Right ventricle myocardium superior (tissue), 1 donor: ENCODE measurements at regions not wholly inside any gene's neighbourhood (a gene's known extent, or its start where the extent isn't known, plus 50 kb on each side); places are given as distances from the start of the nearest gene placed in this dataset. TPM values are rescaled to one million over a fixed set of nuclear protein-coding genes. Genes with fewer than 3 reads are reported as not detected.
"Not testable (repeated sequence)": the region's sequence is repeated elsewhere in the genome, so short reads cannot be mapped to it uniquely, and the experiment has no call there.

Experiments used
- ATAC-seq: fragments of 200-7000 bp; cut with Tn5 transposase; one replicate; pipeline ENCODE4 v1.9.1; 2020; ENCODE audit warnings: mild to moderate bottlenecking; ENCODE audit not compliant: poor library complexity
- DNase-seq: peaks from one replicate; pipeline ENCODE4 v3.0.0-alpha.2; 2020
- intact Hi-C: fragments of 100-400 bp; cut with DNase I; formaldehyde crosslinking; loops from one replicate; pipeline ENCODE4 v1.11.2; 2022
- microRNA-seq: library from miRNA; unstranded; fragments of <30 nt; microRNA quantifications from one replicate; pipeline ENCODE4 v1.2.0, GENCODE V29; 2020
- donor health status: DM: no; HTN: yes; CAD: no; lungs with severe emphysema.

- DNase-seq, ATAC-seq, intact Hi-C loops: not testable (repeated sequence)
Observed at GRCh38 chr2:132363352-132363751, 53.3 kb upstream of the GPR39 start.

- DNase-seq, ATAC-seq, intact Hi-C loops: not testable (repeated sequence)
Observed at GRCh38 chr2:132365963-132366362, 50.6 kb upstream of the GPR39 start.

GRCh38 chr2:132366421-132367180 lies 50.0 kb upstream of the GPR39 start:
- ATAC-seq: no peak
- no peak for DNase-seq
- intact Hi-C loops: no loop called here

Small RNA genes lying in the stretch of these regions (microRNA-seq; reads per million reads assigned to microRNA genes)
- not detected for gene MIR663B
